ENCODE measurements at regions not wholly inside any gene's neighbourhood (a gene's known extent, or its start where the extent isn't known, plus 50 kb on each side); places are given as distances from the start of the nearest gene placed in this dataset.
"Not testable (repeated sequence)": the region's sequence is repeated elsewhere in the genome, so short reads cannot be mapped to it uniquely, and the experiment has no call there.

GRCh38 chr2:216775043-216775453, 79.7 kb upstream of the IGFBP5 start:
- no peak for DNase-seq (ENCODE audit: low read depth)

- DNase-seq (ENCODE audit: low read depth) = no peak
These were observed 79.3 kb upstream of the IGFBP5 start for GRCh38 chr2:216774620-216775019.

GRCh38 chr2:216774180-216774579, 78.8 kb upstream of the IGFBP5 start:
- no peak for DNase-seq (ENCODE audit: low read depth)

GRCh38 chr2:216773072-216773471, 77.7 kb upstream of the IGFBP5 start:
- DNase-seq (ENCODE audit: low read depth) = no peak

GRCh38 chr2:216770717-216771116, 75.4 kb upstream of the IGFBP5 start:
- DNase-seq (ENCODE audit: low read depth) = no peak

GRCh38 chr2:216770050-216770449, 74.7 kb upstream of the IGFBP5 start:
- DNase-seq (ENCODE audit: low read depth) = no peak

- no peak for DNase-seq (ENCODE audit: low read depth)
These were observed 74.3 kb upstream of the IGFBP5 start for GRCh38 chr2:216769626-216770025.

GRCh38 chr2:216768908-216769411, 73.6 kb upstream of the IGFBP5 start:
- DNase-seq (ENCODE audit: low read depth) = no peak

GRCh38 chr2:216765761-216766262, 70.5 kb upstream of the IGFBP5 start:
- DNase-seq (ENCODE audit: low read depth) = no peak

GRCh38 chr2:216763396-216763795, 68.0 kb upstream of the IGFBP5 start:
- DNase-seq (ENCODE audit: low read depth) = no peak

- DNase-seq (ENCODE audit: low read depth) = no peak
These were observed 66.5 kb upstream of the IGFBP5 start for GRCh38 chr2:216761809-216762208.

- DNase-seq (ENCODE audit: low read depth) = no peak
These were observed 65.8 kb upstream of the IGFBP5 start for GRCh38 chr2:216761133-216761532.

GRCh38 chr2:216758256-216759155, 63.2 kb upstream of the IGFBP5 start:
- DNase-seq (ENCODE audit: low read depth) = no peak

- DNase-seq (ENCODE audit: low read depth) = no peak
These were observed 62.2 kb upstream of the IGFBP5 start for GRCh38 chr2:216757532-216757931.

GRCh38 chr2:216756435-216756834, 61.1 kb upstream of the IGFBP5 start:
- DNase-seq (ENCODE audit: low read depth) = no peak

GRCh38 chr2:216754812-216755211, 59.5 kb upstream of the IGFBP5 start:
- DNase-seq (ENCODE audit: low read depth) = no peak

- no peak for DNase-seq (ENCODE audit: low read depth)
These were observed 59.0 kb upstream of the IGFBP5 start for GRCh38 chr2:216754336-216754735.

- DNase-seq (ENCODE audit: low read depth) = no peak
These were observed 57.6 kb upstream of the IGFBP5 start for GRCh38 chr2:216752855-216753505.

GRCh38 chr2:216750750-216751149, 55.4 kb upstream of the IGFBP5 start:
- not testable (repeated sequence) for DNase-seq (ENCODE audit: low read depth)

GRCh38 chr2:216746268-216746667, 50.9 kb upstream of the IGFBP5 start:
- DNase-seq (ENCODE audit: low read depth) = not testable (repeated sequence)

- no peak for DNase-seq (ENCODE audit: low read depth)
These were observed 50.1 kb upstream of the IGFBP5 start for GRCh38 chr2:216745453-216745852.
